ENCODE measurements at regions not wholly inside any gene's neighbourhood (a gene's known extent, or its start where the extent isn't known, plus 50 kb on each side); places are given as distances from the start of the nearest gene placed in this dataset.

DNA sequence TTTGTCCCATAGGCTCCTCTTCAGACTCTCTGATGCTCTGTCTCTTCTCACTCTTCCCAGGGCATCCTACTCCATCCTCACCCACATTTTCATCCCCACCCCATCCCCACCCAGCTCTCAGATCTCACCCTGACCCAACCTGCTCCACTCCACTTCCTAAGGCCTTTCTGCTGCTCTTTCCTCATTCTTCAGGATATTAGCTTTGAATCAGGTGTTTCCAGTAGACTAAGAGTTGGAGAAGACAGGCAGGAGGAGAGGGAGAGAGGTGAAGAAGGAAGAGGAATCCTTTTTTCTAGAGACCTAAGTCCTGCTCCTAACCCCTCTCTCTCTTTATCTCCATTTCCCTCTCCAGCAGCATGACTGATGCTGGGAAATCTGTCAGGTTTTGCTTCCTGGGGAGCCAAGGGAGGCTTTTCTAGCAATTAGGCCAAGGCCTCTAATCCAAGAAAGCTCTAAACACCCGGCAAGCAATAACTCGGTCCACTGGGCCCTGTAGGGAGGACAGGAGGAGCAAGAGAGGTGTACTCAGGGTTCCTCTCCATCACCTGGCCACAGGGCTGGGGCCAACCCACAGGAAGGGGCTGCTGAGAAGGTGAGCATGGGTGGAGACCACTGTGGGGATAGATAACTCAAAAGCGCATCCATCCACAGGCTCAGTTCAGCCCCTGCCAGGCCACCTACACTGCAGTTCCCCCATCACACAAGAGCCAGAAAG, 133.3 kb downstream of the TMEM132E start:
- TF ChIP-seq, protein P1, sequence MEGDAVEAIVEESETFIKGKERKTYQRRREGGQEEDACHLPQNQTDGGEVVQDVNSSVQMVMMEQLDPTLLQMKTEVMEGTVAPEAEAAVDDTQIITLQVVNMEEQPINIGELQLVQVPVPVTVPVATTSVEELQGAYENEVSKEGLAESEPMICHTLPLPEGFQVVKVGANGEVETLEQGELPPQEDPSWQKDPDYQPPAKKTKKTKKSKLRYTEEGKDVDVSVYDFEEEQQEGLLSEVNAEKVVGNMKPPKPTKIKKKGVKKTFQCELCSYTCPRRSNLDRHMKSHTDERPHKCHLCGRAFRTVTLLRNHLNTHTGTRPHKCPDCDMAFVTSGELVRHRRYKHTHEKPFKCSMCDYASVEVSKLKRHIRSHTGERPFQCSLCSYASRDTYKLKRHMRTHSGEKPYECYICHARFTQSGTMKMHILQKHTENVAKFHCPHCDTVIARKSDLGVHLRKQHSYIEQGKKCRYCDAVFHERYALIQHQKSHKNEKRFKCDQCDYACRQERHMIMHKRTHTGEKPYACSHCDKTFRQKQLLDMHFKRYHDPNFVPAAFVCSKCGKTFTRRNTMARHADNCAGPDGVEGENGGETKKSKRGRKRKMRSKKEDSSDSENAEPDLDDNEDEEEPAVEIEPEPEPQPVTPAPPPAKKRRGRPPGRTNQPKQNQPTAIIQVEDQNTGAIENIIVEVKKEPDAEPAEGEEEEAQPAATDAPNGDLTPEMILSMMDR (IDR thresholded peaks at IDR 0.05), result no peak
- TF ChIP-seq POLR2AphosphoS5 (IDR thresholded peaks at IDR 0.05; ENCODE audit: insufficient read depth in 1 of 2, low read depth in 1 of 2) (no peak), POLR2A (IDR thresholded peaks at IDR 0.05) (no peak)

All from vagina (tissue), 2 donors.